Panc1 (cell line): ENCODE measurements at regions not wholly inside any gene's neighbourhood (a gene's known extent, or its start where the extent isn't known, plus 50 kb on each side); places are given as distances from the start of the nearest gene placed in this dataset.

Experiments used
- TF ChIP-seq, protein P1 (sequence below): fragments of 450-650 bp; IDR thresholded peaks from 2 replicates; pipeline ENCODE4 v1.5.1; 2017; ENCODE audit warnings: mild to moderate bottlenecking
- TF ChIP-seq, protein P2 (sequence below), 2 experiments: IDR thresholded peaks; 2 replicates each; pipeline ENCODE4 v1.6.1; 2011 to 2012; ENCODE audit warnings: low read depth in 2 of 2, control low read depth in 1 of 2, low read length in 1 of 2, mild to moderate bottlenecking in 1 of 2, moderate library complexity in 1 of 2; ENCODE audit not compliant: insufficient read depth in 1 of 2

DNA sequence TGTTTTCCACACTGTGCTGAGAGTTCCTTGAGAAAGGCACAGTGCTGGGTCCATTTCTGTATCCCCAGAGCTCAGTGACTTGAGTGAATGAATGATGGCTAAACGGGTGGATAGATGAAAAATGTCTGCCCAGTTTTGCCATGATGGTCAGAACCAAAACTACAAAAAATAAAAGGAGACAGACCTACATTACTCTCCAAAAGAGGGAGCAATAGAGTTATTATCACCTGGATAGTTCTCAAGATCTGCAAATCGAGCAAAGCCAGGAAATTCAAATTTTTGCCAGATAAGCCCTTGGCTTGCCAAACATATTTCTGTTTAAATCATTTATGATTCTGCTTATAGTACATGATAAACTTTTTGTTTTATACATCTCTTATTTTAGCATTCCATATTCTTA is 214.2 kb upstream of the ZNF462 start:
- TF ChIP-seq, protein P1, sequence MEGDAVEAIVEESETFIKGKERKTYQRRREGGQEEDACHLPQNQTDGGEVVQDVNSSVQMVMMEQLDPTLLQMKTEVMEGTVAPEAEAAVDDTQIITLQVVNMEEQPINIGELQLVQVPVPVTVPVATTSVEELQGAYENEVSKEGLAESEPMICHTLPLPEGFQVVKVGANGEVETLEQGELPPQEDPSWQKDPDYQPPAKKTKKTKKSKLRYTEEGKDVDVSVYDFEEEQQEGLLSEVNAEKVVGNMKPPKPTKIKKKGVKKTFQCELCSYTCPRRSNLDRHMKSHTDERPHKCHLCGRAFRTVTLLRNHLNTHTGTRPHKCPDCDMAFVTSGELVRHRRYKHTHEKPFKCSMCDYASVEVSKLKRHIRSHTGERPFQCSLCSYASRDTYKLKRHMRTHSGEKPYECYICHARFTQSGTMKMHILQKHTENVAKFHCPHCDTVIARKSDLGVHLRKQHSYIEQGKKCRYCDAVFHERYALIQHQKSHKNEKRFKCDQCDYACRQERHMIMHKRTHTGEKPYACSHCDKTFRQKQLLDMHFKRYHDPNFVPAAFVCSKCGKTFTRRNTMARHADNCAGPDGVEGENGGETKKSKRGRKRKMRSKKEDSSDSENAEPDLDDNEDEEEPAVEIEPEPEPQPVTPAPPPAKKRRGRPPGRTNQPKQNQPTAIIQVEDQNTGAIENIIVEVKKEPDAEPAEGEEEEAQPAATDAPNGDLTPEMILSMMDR: peak; percentile 10; the same call in 1 of the 2 replicates
- TF ChIP-seq, protein P2, sequence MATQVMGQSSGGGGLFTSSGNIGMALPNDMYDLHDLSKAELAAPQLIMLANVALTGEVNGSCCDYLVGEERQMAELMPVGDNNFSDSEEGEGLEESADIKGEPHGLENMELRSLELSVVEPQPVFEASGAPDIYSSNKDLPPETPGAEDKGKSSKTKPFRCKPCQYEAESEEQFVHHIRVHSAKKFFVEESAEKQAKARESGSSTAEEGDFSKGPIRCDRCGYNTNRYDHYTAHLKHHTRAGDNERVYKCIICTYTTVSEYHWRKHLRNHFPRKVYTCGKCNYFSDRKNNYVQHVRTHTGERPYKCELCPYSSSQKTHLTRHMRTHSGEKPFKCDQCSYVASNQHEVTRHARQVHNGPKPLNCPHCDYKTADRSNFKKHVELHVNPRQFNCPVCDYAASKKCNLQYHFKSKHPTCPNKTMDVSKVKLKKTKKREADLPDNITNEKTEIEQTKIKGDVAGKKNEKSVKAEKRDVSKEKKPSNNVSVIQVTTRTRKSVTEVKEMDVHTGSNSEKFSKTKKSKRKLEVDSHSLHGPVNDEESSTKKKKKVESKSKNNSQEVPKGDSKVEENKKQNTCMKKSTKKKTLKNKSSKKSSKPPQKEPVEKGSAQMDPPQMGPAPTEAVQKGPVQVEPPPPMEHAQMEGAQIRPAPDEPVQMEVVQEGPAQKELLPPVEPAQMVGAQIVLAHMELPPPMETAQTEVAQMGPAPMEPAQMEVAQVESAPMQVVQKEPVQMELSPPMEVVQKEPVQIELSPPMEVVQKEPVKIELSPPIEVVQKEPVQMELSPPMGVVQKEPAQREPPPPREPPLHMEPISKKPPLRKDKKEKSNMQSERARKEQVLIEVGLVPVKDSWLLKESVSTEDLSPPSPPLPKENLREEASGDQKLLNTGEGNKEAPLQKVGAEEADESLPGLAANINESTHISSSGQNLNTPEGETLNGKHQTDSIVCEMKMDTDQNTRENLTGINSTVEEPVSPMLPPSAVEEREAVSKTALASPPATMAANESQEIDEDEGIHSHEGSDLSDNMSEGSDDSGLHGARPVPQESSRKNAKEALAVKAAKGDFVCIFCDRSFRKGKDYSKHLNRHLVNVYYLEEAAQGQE (IDR thresholded peaks at IDR 0.05; ENCODE audit: insufficient read depth in 1 of 2, low read depth in 2 of 2, low read length in 1 of 2): no peak
